ENCODE measurements at regions not wholly inside any gene's neighbourhood (a gene's known extent, or its start where the extent isn't known, plus 50 kb on each side); places are given as distances from the start of the nearest gene placed in this dataset.

GRCh38 chr9:20009606-20010005 lies 220.8 kb upstream of the SLC24A2 start:
- Histone ChIP-seq H3K4me1 (no peaks in the 10 kb centered on the region), H3K4me2 (no peak overlapping the region), H3K9me3 (no peaks in the 10 kb centered on the region), H3K4me3 (no peak overlapping the region), H3K27ac (no peak overlapping the region)
- WGBS (ENCODE audit: missing lambda C conversion rate), result 17% methylated on average over 2 of the region's 2 CpGs
- POLR2A ChIA-PET, result no interaction called here
- ATAC-seq, result no peak
- no peak for FAIRE-seq
- TF ChIP-seq KDM5A (IDR thresholded peaks at IDR 0.05) (no peak), EHMT2 (IDR thresholded peaks at IDR 0.05; ENCODE audit: low read depth) (no peak), HOXA7 (CRISPR knock-in tag; IDR thresholded peaks at IDR 0.05) (no peak), EP300 (IDR thresholded peaks at IDR 0.05) (no peak), RAD21 (conservative IDR thresholded peaks at IDR 0.05 in 1 of 2, IDR thresholded peaks at IDR 0.05 in 1 of 2) (no peak), HMGXB4 (CRISPR knock-in tag; IDR thresholded peaks at IDR 0.05; ENCODE audit: borderline replicate concordance) (no peak), ZNF302 (CRISPR knock-in tag; IDR thresholded peaks at IDR 0.05) (no peak), RFX5 (IDR thresholded peaks at IDR 0.05) (no peak), CEBPB (IDR thresholded peaks at IDR 0.05) (no peak), KDM1A (IDR thresholded peaks at IDR 0.05; ENCODE audit: low read depth) (no peak), REST (IDR thresholded peaks at IDR 0.05) (no peak), MAX (IDR thresholded peaks at IDR 0.05) (no peak), ATOH8 (CRISPR knock-in tag; IDR thresholded peaks at IDR 0.05; ENCODE audit: low read depth) (no peak), POLR2AphosphoS2 (conservative IDR thresholded peaks at IDR 0.05; ENCODE audit: low read length) (no peak)
- CTCF ChIA-PET, result no interaction called here
- no peak for DNase-seq (ENCODE audit: low read depth in 1 of 2, low spot score in 1 of 2)

- ATAC-seq, result no peak
- H3K9me3 ChIP-seq, result no peaks in the 10 kb centered on the region
- POLR2A ChIA-PET, result no interaction called here
- no peaks in the 10 kb centered on the region for H3K4me1 ChIP-seq
- FAIRE-seq, result no peak
- H3K27ac ChIP-seq, result no peak overlapping the region
- no peak overlapping the region for H3K4me2 ChIP-seq
- no peak for DNase-seq (ENCODE audit: low read depth in 1 of 2, low spot score in 1 of 2)
- WGBS (ENCODE audit: missing lambda C conversion rate), result 42% methylated on average over 2 of the region's 2 CpGs
- CTCF ChIA-PET, result interaction anchor here (1.3 kb wide), 1 partner anchor 14 kb away, joined by 3 read pairs; no protein-coding TSS in a partner anchor
- no peak for TF ChIP-seq MAX (IDR thresholded peaks at IDR 0.05)
- TF ChIP-seq HEYL (CRISPR knock-in tag; IDR thresholded peaks at IDR 0.05), result no peak
- TF ChIP-seq ZSCAN20 (CRISPR knock-in tag; IDR thresholded peaks at IDR 0.05), result no peak
- TF ChIP-seq MAFK (IDR thresholded peaks at IDR 0.05; ENCODE audit: partially characterized antibody), result no peak
- no peak for TF ChIP-seq MYC (IDR thresholded peaks at IDR 0.05; ENCODE audit: borderline replicate concordance, low read length)
- TF ChIP-seq ELK1 (IDR thresholded peaks at IDR 0.05; ENCODE audit: low read depth, low read length), result no peak
- TF ChIP-seq BHLHE40 (IDR thresholded peaks at IDR 0.05; ENCODE audit: low read depth, low read length), result no peak
- no peak for TF ChIP-seq NR3C1 (IDR thresholded peaks at IDR 0.05)
- no peak for TF ChIP-seq RNF2 (IDR thresholded peaks at IDR 0.05; ENCODE audit: borderline replicate concordance, low read depth)
- no peak for TF ChIP-seq HOXB5 (CRISPR knock-in tag; IDR thresholded peaks at IDR 0.05)
- TF ChIP-seq RARB (CRISPR knock-in tag; IDR thresholded peaks at IDR 0.05), result no peak
- no peak for TF ChIP-seq CHD2 (IDR thresholded peaks at IDR 0.05; ENCODE audit: low read length, partially characterized antibody)
- no peak for TF ChIP-seq ATOH8 (CRISPR knock-in tag; IDR thresholded peaks at IDR 0.05; ENCODE audit: low read depth)
- no peak for TF ChIP-seq NPAS2 (CRISPR knock-in tag; IDR thresholded peaks at IDR 0.05; ENCODE audit: borderline replicate concordance)
- H3K4me3 ChIP-seq, result no peak overlapping the region
Observed at GRCh38 chr9:20002011-20002410, 213.2 kb upstream of the SLC24A2 start.
